Body of pancreas (tissue), 4 donors: ENCODE measurements at regions not wholly inside any gene's neighbourhood (a gene's known extent, or its start where the extent isn't known, plus 50 kb on each side); places are given as distances from the start of the nearest gene placed in this dataset.

ENCODE experiments used
- CTCF ChIP-seq, 7 experiments: fragments of 450-650 bp in 4 of 7; fragments of 200-600 bp in 3 of 7; sonication (generic) in 3 of 7; IDR thresholded peaks; one replicate each; pipeline ENCODE4 v1.5.1; 2016 to 2019; ENCODE audit warnings: antibody characterized with exemption in 7 of 7
- POLR2A ChIP-seq, 3 donors: fragments of 450-650 bp; IDR thresholded peaks; one replicate each; pipeline ENCODE4 v1.6.1; 2016; ENCODE audit warnings: antibody characterized with exemption in 3 of 3, mild to moderate bottlenecking in 2 of 3

- TF ChIP-seq POLR2A (IDR thresholded peaks at IDR 0.05) (no peak), CTCF (IDR thresholded peaks at IDR 0.05) (no peak)
These were observed 247.1 kb downstream of the SPTSSA start for GRCh38 chr14:34214961-34215360.
